ENCODE measurements at regions not wholly inside any gene's neighbourhood (a gene's known extent, or its start where the extent isn't known, plus 50 kb on each side); places are given as distances from the start of the nearest gene placed in this dataset.

DNA sequence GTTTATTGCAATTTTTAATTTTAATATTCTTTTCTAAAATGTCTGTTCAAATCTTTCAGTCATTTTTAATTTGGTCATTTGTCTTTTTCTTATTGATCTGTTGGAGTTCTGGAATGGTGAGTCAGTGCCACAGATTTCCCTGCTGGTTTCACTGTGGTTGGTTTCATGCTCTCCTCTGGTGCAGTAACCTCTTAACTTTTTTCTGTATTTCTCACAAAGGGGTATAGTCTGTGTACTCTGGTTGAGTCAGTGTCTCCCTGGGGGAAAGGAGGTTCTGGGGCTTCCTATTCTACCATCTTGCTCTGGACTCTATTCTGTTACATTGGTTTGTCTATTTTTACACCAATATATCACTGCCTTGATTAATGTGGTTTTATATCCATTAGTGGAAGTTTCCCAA is 178.8 kb downstream of the CSNK1G3 start:
- no peak for TF ChIP-seq CTCF (IDR thresholded peaks at IDR 0.05 in 4 of 5, conservative IDR thresholded peaks at IDR 0.05 in 1 of 5)
- no peak for TF ChIP-seq POLR2A (IDR thresholded peaks at IDR 0.05)

All from gastrocnemius medialis (tissue), 4 donors.